SU-DHL-6 (cell line): ENCODE measurements at regions not wholly inside any gene's neighbourhood (a gene's known extent, or its start where the extent isn't known, plus 50 kb on each side); places are given as distances from the start of the nearest gene placed in this dataset.

Source experiments
- EZH2phosphoT487 ChIP-seq: fragments of 200-600 bp; sonication (generic), shearing (Covaris generic); conservative IDR thresholded peaks from 2 replicates; pipeline ENCODE4 v1.6.1; 2018; ENCODE audit warnings: mild to moderate bottlenecking, antibody characterized with exemption, low read length, moderate library complexity, mixed read lengths
- TF ChIP-seq, protein P1 (sequence below): fragments of 200-600 bp; sonication (generic); IDR thresholded peaks from one replicate; pipeline ENCODE4 v1.5.1; 2017; ENCODE audit warnings: antibody characterized with exemption, mild to moderate bottlenecking, low read length, moderate library complexity; ENCODE audit not compliant: insufficient read depth, poor library complexity, severe bottlenecking

DNA sequence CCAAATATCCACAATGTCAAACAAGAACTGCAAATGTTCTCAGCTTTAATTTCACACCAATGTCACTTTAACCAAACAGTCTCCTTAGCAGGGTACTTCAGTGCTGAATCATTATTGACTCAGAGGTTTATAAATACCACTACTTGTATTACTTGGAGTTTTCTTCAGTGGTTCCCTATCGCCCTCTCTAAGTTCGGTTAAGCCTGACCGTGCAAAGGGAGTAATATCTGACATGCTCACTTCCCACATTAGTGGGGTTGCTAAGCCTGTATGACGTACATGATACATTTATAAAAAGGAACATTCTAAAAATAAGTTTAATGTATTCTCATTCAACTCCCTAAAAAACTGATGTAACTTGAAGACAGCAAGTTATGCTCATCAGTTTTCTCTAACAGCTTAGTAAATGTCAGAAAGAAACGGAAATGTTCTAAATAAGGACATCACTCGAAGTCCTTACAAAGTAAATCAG is 93.1 kb upstream of the ZC3H12C start:
- TF ChIP-seq, protein P1, sequence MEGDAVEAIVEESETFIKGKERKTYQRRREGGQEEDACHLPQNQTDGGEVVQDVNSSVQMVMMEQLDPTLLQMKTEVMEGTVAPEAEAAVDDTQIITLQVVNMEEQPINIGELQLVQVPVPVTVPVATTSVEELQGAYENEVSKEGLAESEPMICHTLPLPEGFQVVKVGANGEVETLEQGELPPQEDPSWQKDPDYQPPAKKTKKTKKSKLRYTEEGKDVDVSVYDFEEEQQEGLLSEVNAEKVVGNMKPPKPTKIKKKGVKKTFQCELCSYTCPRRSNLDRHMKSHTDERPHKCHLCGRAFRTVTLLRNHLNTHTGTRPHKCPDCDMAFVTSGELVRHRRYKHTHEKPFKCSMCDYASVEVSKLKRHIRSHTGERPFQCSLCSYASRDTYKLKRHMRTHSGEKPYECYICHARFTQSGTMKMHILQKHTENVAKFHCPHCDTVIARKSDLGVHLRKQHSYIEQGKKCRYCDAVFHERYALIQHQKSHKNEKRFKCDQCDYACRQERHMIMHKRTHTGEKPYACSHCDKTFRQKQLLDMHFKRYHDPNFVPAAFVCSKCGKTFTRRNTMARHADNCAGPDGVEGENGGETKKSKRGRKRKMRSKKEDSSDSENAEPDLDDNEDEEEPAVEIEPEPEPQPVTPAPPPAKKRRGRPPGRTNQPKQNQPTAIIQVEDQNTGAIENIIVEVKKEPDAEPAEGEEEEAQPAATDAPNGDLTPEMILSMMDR: no peak
- TF ChIP-seq EZH2phosphoT487: no peak
